Activated CD4-positive, alpha-beta T cell treated with anti-CD3 and anti-CD28 coated beads for 36 hours (primary cell): ENCODE measurements at regions not wholly inside any gene's neighbourhood (a gene's known extent, or its start where the extent isn't known, plus 50 kb on each side); places are given as distances from the start of the nearest gene placed in this dataset.
"Not testable (repeated sequence)": the region's sequence is repeated elsewhere in the genome, so short reads cannot be mapped to it uniquely, and the experiment has no call there.

ENCODE experiments used
- ATAC-seq: fragments of 200-7000 bp; cut with Tn5 transposase; one replicate; pipeline ENCODE4 v1.10.0; 2021; ENCODE audit warnings: mild to moderate bottlenecking, moderate library complexity
- CTCF ChIA-PET: fragments of 350-600 bp; sonication (Branson Sonifier 250); formaldehyde crosslinking; loops from one replicate; lab custom pipeline; 2021; ENCODE audit warnings: antibody characterized with exemption; lab: Charles Lee
- POLR2A ChIA-PET: fragments of 350-600 bp; sonication (Branson Sonifier 250); formaldehyde crosslinking; loops from one replicate; lab custom pipeline; 2021; ENCODE audit warnings: antibody characterized with exemption, inconsistent platforms; lab: Charles Lee
- DNase-seq: peaks from one replicate; pipeline ENCODE4 v3.0.0-alpha.2; 2020
- H3K27ac Mint-ChIP-seq: one replicate; pipeline ENCODE4 v1.8.0; 2021; ENCODE audit warnings: mixed read lengths
- H3K27me3 Mint-ChIP-seq: one replicate; pipeline ENCODE4 v1.8.0; 2021; ENCODE audit warnings: mixed read lengths
- H3K36me3 Mint-ChIP-seq: one replicate; pipeline ENCODE4 v1.8.0; 2021; ENCODE audit warnings: low read depth, mixed read lengths
- H3K4me1 Mint-ChIP-seq: one replicate; pipeline ENCODE4 v1.8.0; 2021; ENCODE audit warnings: mixed read lengths
- H3K4me3 Mint-ChIP-seq: one replicate; pipeline ENCODE4 v1.8.0; 2021; ENCODE audit warnings: mild to moderate bottlenecking, moderate library complexity, mixed read lengths
- H3K9me3 Mint-ChIP-seq: one replicate; pipeline ENCODE4 v1.8.0; 2021; ENCODE audit warnings: low read depth, mixed read lengths
- intact Hi-C, 2 experiments: fragments of 100-400 bp; cut with DNase I in 1 of 2; cut with micrococcal nuclease in 1 of 2; formaldehyde crosslinking; loops; one replicate each; pipeline versions ENCODE4 v1.14.2 to v1.15.1; 2022 to 2024; cut with DNase I, micrococcal nuclease

- H3K27me3 Mint-ChIP-seq, POLR2A ChIA-PET, intact Hi-C loops, H3K4me3 Mint-ChIP-seq, H3K27ac Mint-ChIP-seq, H3K36me3 Mint-ChIP-seq, H3K9me3 Mint-ChIP-seq, ATAC-seq, DNase-seq, CTCF ChIA-PET, H3K4me1 Mint-ChIP-seq: not testable (repeated sequence)
Observed at GRCh38 chr5:122515210-122515609, 203.2 kb downstream of the SNCAIP start.

- Mint-ChIP-seq H3K27me3 (peaks cover 5% of the 10 kb centered on the region), H3K27ac (no peak overlapping the region), H3K4me3 (no peak overlapping the region), H3K4me1 (no peaks in the 10 kb centered on the region), H3K36me3 (no peaks in the 10 kb centered on the region), H3K9me3 (no peaks in the 10 kb centered on the region)
- intact Hi-C loops: loop anchor here (2.0 kb wide), 1 partner anchor 485 kb away; no protein-coding TSS in a partner anchor
- ATAC-seq: no peak
- POLR2A ChIA-PET: no interaction called here
- peak; percentile 23 for DNase-seq
- CTCF ChIA-PET: interaction anchor here (0.7 to 1.0 kb wide), 3 partner anchors 10 to 854 kb away, joined by 3 read pairs; no protein-coding TSS in a partner anchor
Observed at GRCh38 chr5:122515709-122516431, 203.8 kb downstream of the SNCAIP start.

- DNase-seq (no peak), ATAC-seq (no peak)
- ChIA-PET CTCF (interaction anchor here (0.7 to 1.0 kb wide), 3 partner anchors 11 to 854 kb away, joined by 3 read pairs; no protein-coding TSS in a partner anchor), POLR2A (no interaction called here)
- Mint-ChIP-seq H3K27ac (no peak overlapping the region), H3K9me3 (no peaks in the 10 kb centered on the region), H3K36me3 (no peaks in the 10 kb centered on the region), H3K4me1 (no peaks in the 10 kb centered on the region), H3K4me3 (no peak overlapping the region), H3K27me3 (peaks cover 5% of the 10 kb centered on the region)
- intact Hi-C loops: loop anchor here (2.0 kb wide), 1 partner anchor 484 kb away; no protein-coding TSS in a partner anchor
Observed at GRCh38 chr5:122516432-122516743, 204.4 kb downstream of the SNCAIP start.

- no peak overlapping the region for H3K27ac Mint-ChIP-seq
- intact Hi-C loops: loop anchor here (2.0 kb wide), 1 partner anchor 484 kb away; no protein-coding TSS in a partner anchor
- H3K9me3 Mint-ChIP-seq: no peaks in the 10 kb centered on the region
- POLR2A ChIA-PET: no interaction called here
- H3K4me1 Mint-ChIP-seq: no peaks in the 10 kb centered on the region
- no peaks in the 10 kb centered on the region for H3K36me3 Mint-ChIP-seq
- CTCF ChIA-PET: no interaction called here
- DNase-seq (no peak), ATAC-seq (no peak)
- peaks cover 5% of the 10 kb centered on the region for H3K27me3 Mint-ChIP-seq
- no peak overlapping the region for H3K4me3 Mint-ChIP-seq
Observed at GRCh38 chr5:122517091-122517490, 205.1 kb downstream of the SNCAIP start.

- ChIA-PET CTCF (no interaction called here), POLR2A (no interaction called here)
- Mint-ChIP-seq H3K27ac (no peak overlapping the region), H3K4me1 (no peaks in the 10 kb centered on the region), H3K9me3 (no peaks in the 10 kb centered on the region), H3K4me3 (no peak overlapping the region), H3K36me3 (no peaks in the 10 kb centered on the region), H3K27me3 (peaks cover 7% of the 10 kb centered on the region)
- ATAC-seq (no peak), DNase-seq (no peak)
- intact Hi-C loops: no loop called here
Observed at GRCh38 chr5:122523776-122524175, 211.7 kb downstream of the SNCAIP start.

GRCh38 chr5:122527547-122527946 is 215.5 kb downstream of the SNCAIP start:
- POLR2A ChIA-PET: no interaction called here

GRCh38 chr5:122532035-122532434 is 220.0 kb downstream of the SNCAIP start:
- DNase-seq: no peak
- Mint-ChIP-seq H3K27ac (no peak overlapping the region), H3K4me3 (no peak overlapping the region), H3K9me3 (no peaks in the 10 kb centered on the region), H3K27me3 (no peaks in the 10 kb centered on the region), H3K36me3 (no peaks in the 10 kb centered on the region), H3K4me1 (no peaks in the 10 kb centered on the region)
- POLR2A ChIA-PET: no interaction called here
- intact Hi-C loops: no loop called here
- CTCF ChIA-PET: interaction anchor here (0.8 kb wide), 1 partner anchor 33 kb away, joined by 3 read pairs; no protein-coding TSS in a partner anchor
- no peak for ATAC-seq

More at GRCh38 chr5:122527547-122527946, 215.5 kb downstream of the SNCAIP start:
- Mint-ChIP-seq H3K27ac (no peak overlapping the region), H3K4me3 (no peak overlapping the region), H3K36me3 (no peaks in the 10 kb centered on the region), H3K4me1 (no peaks in the 10 kb centered on the region), H3K27me3 (peaks cover 4% of the 10 kb centered on the region), H3K9me3 (no peaks in the 10 kb centered on the region)
- CTCF ChIA-PET: no interaction called here
- intact Hi-C loops: no loop called here
- DNase-seq (no peak), ATAC-seq (no peak)

- ChIA-PET POLR2A (no interaction called here), CTCF (no interaction called here)
- intact Hi-C loops: no loop called here
- H3K27me3 Mint-ChIP-seq: peaks cover 2% of the 10 kb centered on the region
- H3K4me1 Mint-ChIP-seq: no peaks in the 10 kb centered on the region
- ATAC-seq (no peak), DNase-seq (no peak)
- no peak overlapping the region for H3K4me3 Mint-ChIP-seq
- no peaks in the 10 kb centered on the region for H3K9me3 Mint-ChIP-seq
- no peak overlapping the region for H3K27ac Mint-ChIP-seq
- H3K36me3 Mint-ChIP-seq: no peaks in the 10 kb centered on the region
Observed at GRCh38 chr5:122533825-122534224, 221.8 kb downstream of the SNCAIP start.

- intact Hi-C loops: no loop called here
- CTCF ChIA-PET: interaction anchor here (0.8 kb wide), 1 partner anchor 1355 kb away, joined by 4 read pairs; no protein-coding TSS in a partner anchor
- ATAC-seq: no peak
- Mint-ChIP-seq H3K4me3 (no peak overlapping the region), H3K4me1 (no peaks in the 10 kb centered on the region), H3K9me3 (no peaks in the 10 kb centered on the region), H3K27ac (no peak overlapping the region), H3K36me3 (no peaks in the 10 kb centered on the region), H3K27me3 (peaks cover 4% of the 10 kb centered on the region)
- no peak for DNase-seq
- POLR2A ChIA-PET: no interaction called here
Observed at GRCh38 chr5:122534829-122535228, 222.8 kb downstream of the SNCAIP start.

GRCh38 chr5:122541388-122541787 is 229.4 kb downstream of the SNCAIP start:
- Mint-ChIP-seq H3K27ac (no peak overlapping the region), H3K9me3 (no peaks in the 10 kb centered on the region), H3K4me3 (no peak overlapping the region), H3K27me3 (peaks cover 19% of the 10 kb centered on the region), H3K4me1 (no peaks in the 10 kb centered on the region), H3K36me3 (no peaks in the 10 kb centered on the region)
- ATAC-seq (no peak), DNase-seq (no peak)
- ChIA-PET POLR2A (no interaction called here), CTCF (no interaction called here)
- intact Hi-C loops: no loop called here

GRCh38 chr5:122545986-122546385 is 228.9 kb upstream of the SNX2 start:
- H3K27me3 Mint-ChIP-seq: peaks cover 11% of the 10 kb centered on the region
- H3K4me3 Mint-ChIP-seq: no peak overlapping the region
- no peak for ATAC-seq
- DNase-seq: no peak
- no peaks in the 10 kb centered on the region for H3K36me3 Mint-ChIP-seq
- H3K9me3 Mint-ChIP-seq: no peaks in the 10 kb centered on the region
- CTCF ChIA-PET: no interaction called here
- POLR2A ChIA-PET: no interaction called here
- intact Hi-C loops: no loop called here
- H3K27ac Mint-ChIP-seq: no peak overlapping the region
- H3K4me1 Mint-ChIP-seq: no peaks in the 10 kb centered on the region

- Mint-ChIP-seq H3K4me1 (no peaks in the 10 kb centered on the region), H3K9me3 (no peaks in the 10 kb centered on the region), H3K27me3 (peaks cover 6% of the 10 kb centered on the region), H3K4me3 (no peak overlapping the region), H3K27ac (no peak overlapping the region), H3K36me3 (no peaks in the 10 kb centered on the region)
- ATAC-seq (no peak), DNase-seq (no peak)
- CTCF ChIA-PET: no interaction called here
- POLR2A ChIA-PET: no interaction called here
- intact Hi-C loops: no loop called here
Observed at GRCh38 chr5:122547219-122547618, 227.7 kb upstream of the SNX2 start.
